ENCODE measurements at regions not wholly inside any gene's neighbourhood (a gene's known extent, or its start where the extent isn't known, plus 50 kb on each side); places are given as distances from the start of the nearest gene placed in this dataset.

- DNase-seq (ENCODE audit: low read depth, low spot score), result no peak
Observed at GRCh38 chr2:20560011-20560410, 90.9 kb downstream of the HS1BP3 start.

GRCh38 chr2:20560891-20561636 is 89.8 kb downstream of the HS1BP3 start:
- no peak for DNase-seq (ENCODE audit: low read depth, low spot score)

DNA sequence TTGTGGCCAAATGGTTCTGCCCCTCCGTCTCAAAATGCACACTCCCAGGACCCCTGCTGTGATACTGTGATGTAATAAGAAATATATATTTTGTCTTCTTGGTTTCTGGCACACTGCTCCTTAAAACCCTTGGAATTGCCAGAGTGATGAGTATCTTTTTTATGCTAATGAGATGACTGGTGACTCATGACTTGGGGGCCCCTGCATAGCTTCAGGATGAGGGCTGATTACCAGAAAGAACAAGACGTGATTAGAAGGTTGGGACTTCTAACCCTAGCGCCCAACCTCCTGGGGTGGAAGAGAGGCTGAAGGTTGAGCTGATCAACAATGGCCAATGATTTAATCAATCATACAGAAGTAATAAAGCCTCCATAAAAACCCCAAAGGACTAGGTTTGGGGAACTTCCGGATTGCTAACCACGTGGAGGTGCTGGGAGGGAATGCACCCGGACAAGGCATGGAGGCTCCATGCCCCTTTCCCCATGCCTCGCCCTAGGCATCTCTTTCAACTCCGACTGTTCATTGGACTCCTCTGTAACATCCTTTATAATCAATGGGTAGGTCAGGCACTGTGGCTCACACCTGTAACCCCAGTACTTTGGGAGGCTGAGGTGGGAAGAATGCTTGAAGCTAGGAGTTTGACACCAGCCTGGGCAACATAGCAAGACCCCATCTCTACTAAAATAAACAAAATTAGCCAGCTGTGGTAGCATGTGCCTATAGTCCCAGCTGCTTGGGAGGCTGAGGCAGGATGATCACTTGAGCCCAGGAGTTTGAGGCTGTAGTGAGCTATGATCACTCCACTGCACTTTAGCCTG is 89.1 kb downstream of the HS1BP3 start:
- DNase-seq (ENCODE audit: low read depth, low spot score), result peak; percentile 39

DNA sequence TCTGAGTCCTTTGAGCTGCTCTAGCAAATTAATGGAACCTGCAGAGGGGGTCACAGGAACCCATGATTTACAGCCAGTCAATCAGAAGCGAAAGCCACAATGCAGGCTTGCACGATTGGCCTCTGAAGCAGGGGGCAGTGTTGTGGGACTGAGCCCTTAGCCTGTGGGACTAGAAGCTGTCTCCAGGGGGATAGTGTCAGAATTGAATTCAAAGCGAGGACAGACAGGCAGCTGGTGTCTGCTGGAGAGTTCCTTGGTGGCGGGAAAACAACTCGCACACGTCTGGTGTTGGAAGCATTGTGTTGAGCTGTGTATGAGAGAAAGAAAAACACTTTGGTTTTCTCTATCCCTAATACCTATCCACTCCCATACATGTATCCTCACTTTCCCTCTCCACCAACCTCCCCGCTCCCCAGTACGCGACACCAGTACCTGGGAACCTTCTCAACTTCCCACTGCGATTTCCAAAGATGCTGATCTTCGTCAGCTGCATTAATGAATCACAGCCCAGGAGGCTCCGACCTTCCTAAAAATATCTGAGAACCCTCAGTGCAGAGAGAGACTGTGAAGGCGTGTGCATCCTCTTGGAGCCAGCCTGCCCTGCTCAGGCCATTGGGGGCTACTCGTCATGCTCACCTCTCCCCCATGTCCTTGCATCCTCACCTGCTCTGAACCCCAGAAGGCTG is 88.2 kb downstream of the HS1BP3 start:
- no peak for DNase-seq (ENCODE audit: low read depth, low spot score)

DNA sequence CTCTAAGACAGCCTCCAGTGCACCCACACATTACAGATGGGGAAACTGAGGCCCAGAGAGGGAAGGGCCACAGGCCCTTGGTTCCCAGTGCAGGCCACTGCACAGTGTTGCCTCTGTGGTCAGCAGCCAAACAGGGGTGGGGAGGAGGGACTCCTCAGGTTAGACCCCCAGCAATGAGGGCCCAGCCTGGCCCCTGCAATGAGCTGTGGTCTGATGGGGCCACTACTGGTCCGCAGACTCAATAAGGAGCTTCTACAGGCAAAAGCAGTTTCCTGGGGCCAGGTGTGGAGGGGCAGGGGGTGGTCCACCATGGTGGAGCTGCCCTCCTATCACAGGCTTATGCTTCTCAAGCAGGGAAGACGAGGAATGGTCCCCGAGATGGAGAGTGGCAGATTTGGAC is 87.6 kb downstream of the HS1BP3 start:
- DNase-seq (ENCODE audit: low read depth, low spot score), result no peak

DNA sequence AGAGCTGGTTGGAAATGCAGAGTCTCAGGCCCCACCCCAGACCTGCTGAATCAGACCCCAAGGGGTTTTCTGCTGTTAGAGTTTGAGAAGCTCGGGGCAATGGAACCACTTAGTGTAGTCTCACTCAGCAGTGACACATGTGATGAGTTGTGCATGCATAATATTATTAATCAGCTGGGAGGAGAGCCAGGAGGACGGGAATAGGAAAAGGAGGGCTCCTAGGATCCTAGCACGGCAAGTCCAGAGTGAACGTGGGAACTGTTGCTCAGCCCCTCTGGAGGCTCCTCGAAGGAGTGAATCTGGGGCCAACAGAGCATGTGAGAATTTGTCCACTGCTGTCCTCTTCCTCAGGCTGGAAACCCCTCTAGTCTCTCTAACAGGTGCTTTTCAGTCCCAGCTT is 87.1 kb downstream of the HS1BP3 start:
- DNase-seq (ENCODE audit: low read depth, low spot score), result no peak

DNA sequence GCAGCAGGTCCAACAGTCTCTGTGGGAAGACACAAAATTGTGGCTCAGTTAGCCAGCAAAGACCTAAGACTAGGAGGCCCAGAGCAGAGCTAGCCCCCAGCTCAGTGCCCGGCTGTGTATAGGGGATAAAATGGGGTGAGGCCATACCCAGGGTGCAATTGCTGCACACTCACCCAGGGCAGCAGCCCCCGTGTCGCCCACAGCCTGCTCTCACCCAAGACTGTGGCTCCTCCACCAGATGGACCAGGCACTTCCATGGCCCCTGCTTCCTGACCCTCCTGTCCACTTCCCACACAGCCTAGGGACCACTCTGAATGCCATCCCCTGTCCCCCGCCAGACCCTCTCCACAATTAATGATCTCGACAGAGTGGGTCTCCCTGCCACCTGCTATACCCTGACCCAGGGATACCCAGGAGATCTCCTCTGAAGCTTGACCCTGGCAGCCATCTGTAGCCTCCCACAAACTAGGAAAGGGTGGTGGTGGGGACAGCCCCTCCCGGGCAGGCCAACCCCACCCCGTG is 85.7 kb downstream of the HS1BP3 start:
- no peak for DNase-seq (ENCODE audit: low read depth, low spot score)

GRCh38 chr2:20565623-20566236 is 85.2 kb downstream of the HS1BP3 start:
- no peak for DNase-seq (ENCODE audit: low read depth, low spot score)

DNA sequence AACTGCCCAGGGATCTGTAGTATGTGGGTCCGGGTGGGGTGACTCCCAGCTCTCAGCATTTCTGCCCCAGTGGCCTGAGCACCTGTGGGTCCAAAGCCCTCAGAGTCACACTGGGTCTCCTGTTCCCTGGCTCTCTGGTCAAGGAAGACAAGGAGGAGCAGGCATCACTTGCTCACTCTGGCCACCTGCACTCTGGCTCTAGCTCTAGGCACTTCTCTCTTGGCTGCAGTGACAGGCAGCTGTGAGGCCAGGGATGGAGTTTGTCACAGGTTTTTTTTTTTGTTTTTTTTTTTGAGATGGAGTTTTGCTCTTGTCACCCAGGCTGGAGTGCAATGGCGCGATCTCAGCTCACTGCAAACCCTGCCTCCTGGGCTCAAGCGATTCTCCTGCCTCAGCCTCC is 84.6 kb downstream of the HS1BP3 start:
- no peak for DNase-seq (ENCODE audit: low read depth, low spot score)

DNA sequence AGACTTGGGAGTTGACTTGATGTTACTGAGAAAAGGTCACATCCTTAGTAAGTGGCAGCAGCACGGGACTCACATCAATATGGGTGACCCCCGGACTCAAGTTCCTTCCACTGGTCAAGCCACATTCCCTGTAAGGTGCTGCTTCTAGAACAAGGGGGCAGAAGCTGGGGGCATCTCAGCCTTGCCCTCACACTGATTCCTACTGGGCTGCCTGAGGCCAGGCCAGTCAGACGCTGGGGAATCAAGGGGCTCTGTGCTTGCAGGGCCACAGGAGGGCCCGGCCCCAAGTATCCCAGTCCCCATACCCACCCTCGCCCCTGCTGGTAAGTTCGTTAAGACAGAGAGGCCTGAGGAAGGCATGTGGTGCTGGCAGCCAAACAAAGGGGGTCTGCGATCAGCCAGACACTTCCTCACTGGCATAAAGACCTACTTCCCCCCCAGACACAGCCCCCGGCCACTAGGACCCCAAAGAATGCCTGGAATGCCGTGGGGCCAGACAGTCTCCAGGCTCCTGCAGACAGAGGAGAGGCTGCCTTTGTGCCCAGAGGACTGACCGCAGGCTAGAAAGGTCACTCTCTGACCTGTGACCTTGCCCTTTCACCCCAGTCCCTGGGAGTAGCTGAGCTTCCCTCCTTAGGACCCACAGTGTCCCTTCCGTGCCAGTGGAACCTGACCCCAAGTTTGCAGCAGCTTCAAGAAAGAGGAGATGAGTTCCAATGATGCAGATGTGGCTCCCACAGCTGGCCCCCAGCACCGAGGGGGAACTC is 83.6 kb downstream of the HS1BP3 start:
- DNase-seq (ENCODE audit: low read depth, low spot score), result no peak
